Naive thymus-derived CD4-positive, alpha-beta T cell (primary cell): ENCODE measurements at regions not wholly inside any gene's neighbourhood (a gene's known extent, or its start where the extent isn't known, plus 50 kb on each side); places are given as distances from the start of the nearest gene placed in this dataset.

Experiments used
- ATAC-seq: fragments of 150-1000 bp; cut with Tn5 transposase; 2 replicates; pipeline ENCODE4 v1.10.0; 2021; ENCODE audit warnings: mild to moderate bottlenecking, moderate library complexity
- CTCF ChIA-PET: fragments of 350-600 bp; sonication (Branson Sonifier 250); formaldehyde crosslinking; loops from one replicate; lab custom pipeline; 2021; ENCODE audit warnings: antibody characterized with exemption; lab: Charles Lee
- POLR2A ChIA-PET: fragments of 350-600 bp; sonication (Branson Sonifier 250); formaldehyde crosslinking; loops from one replicate; lab custom pipeline; 2021; ENCODE audit warnings: antibody characterized with exemption, inconsistent platforms; lab: Charles Lee
- DNase-seq, 9 donors: peaks; one replicate each; pipeline versions ENCODE4 v3.0.0 to v3.0.0-alpha.2; 2020 to 2022; ENCODE audit warnings: mixed read lengths in 1 of 9
- H3K27ac ChIP-seq: one replicate; pipeline ENCODE4 v1.7.0; 2013; ENCODE audit warnings: mild to moderate bottlenecking, low read depth, low read length, moderate library complexity
- H3K27me3 ChIP-seq, 2 donors: one replicate each; pipeline ENCODE4 v1.7.0; 2013; ENCODE audit warnings: low read length in 2 of 2, mild to moderate bottlenecking in 2 of 2, moderate library complexity in 2 of 2; ENCODE audit not compliant: control insufficient read depth in 2 of 2, insufficient read depth in 2 of 2
- H3K36me3 ChIP-seq, 3 experiments: 1 replicate in 2 of 3; 2 replicates in 1 of 3; pipeline ENCODE4 v1.7.0; 2013; ENCODE audit warnings: low read length in 3 of 3, mild to moderate bottlenecking in 3 of 3, moderate library complexity in 1 of 3; ENCODE audit not compliant: insufficient read depth in 3 of 3, control insufficient read depth in 2 of 3
- H3K4me1 ChIP-seq, 2 donors: one replicate each; pipeline ENCODE4 v1.7.0; 2013; ENCODE audit warnings: low read length in 2 of 2, mild to moderate bottlenecking in 2 of 2, moderate library complexity in 1 of 2; ENCODE audit not compliant: control insufficient read depth in 2 of 2, insufficient read depth in 2 of 2
- H3K4me3 ChIP-seq: 2 replicates; pipeline ENCODE4 v1.7.0; 2013; ENCODE audit warnings: mild to moderate bottlenecking, low read length
- H3K9me3 ChIP-seq, 3 experiments: 1 replicate in 2 of 3; 2 replicates in 1 of 3; pipeline ENCODE4 v1.7.0; 2013; ENCODE audit warnings: low read length in 3 of 3; ENCODE audit not compliant: control insufficient read depth in 2 of 3
- H3K27ac Mint-ChIP-seq, 9 donors: one replicate each; pipeline ENCODE4 v1.8.0; 2020 to 2022; ENCODE audit warnings: mixed read lengths in 9 of 9, mild to moderate bottlenecking in 8 of 9, moderate library complexity in 5 of 9, inconsistent platforms in 2 of 9
- H3K27me3 Mint-ChIP-seq, 5 donors: one replicate each; pipeline ENCODE4 v1.8.0; 2021 to 2022; ENCODE audit warnings: mixed read lengths in 5 of 5, mild to moderate bottlenecking in 1 of 5
- H3K36me3 Mint-ChIP-seq, 5 donors: one replicate each; pipeline ENCODE4 v1.8.0; 2020 to 2022; ENCODE audit warnings: mixed read lengths in 5 of 5, mild to moderate bottlenecking in 3 of 5, inconsistent platforms in 1 of 5
- H3K4me1 Mint-ChIP-seq, 7 donors: one replicate each; pipeline ENCODE4 v1.8.0; 2020 to 2022; ENCODE audit warnings: mixed read lengths in 7 of 7, mild to moderate bottlenecking in 3 of 7, inconsistent platforms in 1 of 7
- H3K4me3 Mint-ChIP-seq, 10 donors: one replicate each; pipeline ENCODE4 v1.8.0; 2020 to 2022; ENCODE audit warnings: mild to moderate bottlenecking in 10 of 10, mixed read lengths in 10 of 10, moderate library complexity in 6 of 10, inconsistent platforms in 2 of 10
- H3K9me3 Mint-ChIP-seq, 11 donors: one replicate each; pipeline ENCODE4 v1.8.0; 2020 to 2022; ENCODE audit warnings: mixed read lengths in 11 of 11, mild to moderate bottlenecking in 4 of 11, inconsistent platforms in 1 of 11, moderate library complexity in 1 of 11
- intact Hi-C, 2 donors: fragments of 100-400 bp; cut with micrococcal nuclease; formaldehyde crosslinking; loops; one replicate each; pipeline ENCODE4 v1.15.1; 2023

- Histone ChIP-seq H3K4me3 (no peak overlapping the region), H3K36me3 (no peaks in the 10 kb centered on the region), H3K27me3 (no peaks in the 10 kb centered on the region), H3K27ac (no peak overlapping the region), H3K9me3 (no peaks in the 10 kb centered on the region), H3K4me1 (no peaks in the 10 kb centered on the region)
- ChIA-PET CTCF (no interaction called here), POLR2A (no interaction called here)
- H3K4me3 Mint-ChIP-seq = no peak overlapping the region
- no peaks in the 10 kb centered on the region for H3K36me3 Mint-ChIP-seq
- DNase-seq = no peak
- no peak overlapping the region for H3K27ac Mint-ChIP-seq
- H3K4me1 Mint-ChIP-seq = peaks cover 0 to 2% (median 0%) of the 10 kb centered on the region in 7 donors
- intact Hi-C loops = no loop called here
- H3K27me3 Mint-ChIP-seq = peaks cover 0 to 14% (median 4%) of the 10 kb centered on the region in 5 donors
- peaks cover 0 to 7% (median 0%) of the 10 kb centered on the region in 11 donors for H3K9me3 Mint-ChIP-seq
- no peak for ATAC-seq
Measured at GRCh38 chr18:56481751-56482150, 156.6 kb downstream of the TXNL1 start.

DNA sequence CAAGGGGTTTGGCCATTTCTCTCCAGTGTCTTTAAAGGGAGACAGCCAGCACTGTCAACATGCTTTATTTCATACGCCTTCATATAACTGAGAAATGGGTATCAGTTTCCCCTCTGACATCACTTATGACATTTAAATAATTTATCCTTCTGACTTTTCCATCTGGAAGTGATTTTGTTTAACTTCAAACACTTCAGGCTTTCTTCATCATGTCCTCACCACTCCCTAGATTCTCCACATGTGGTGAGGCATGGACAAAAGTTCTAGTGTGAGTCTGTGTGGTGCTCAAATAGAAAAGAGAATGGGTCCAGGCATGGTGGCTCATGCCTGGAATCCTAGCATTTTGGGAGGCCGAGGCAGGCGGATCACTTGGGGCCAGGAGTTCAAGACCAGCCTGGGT, 158.6 kb downstream of the TXNL1 start:
- Mint-ChIP-seq H3K36me3 (no peaks in the 10 kb centered on the region), H3K27me3 (peaks cover 0 to 18% (median 4%) of the 10 kb centered on the region in 5 donors), H3K4me3 (no peak overlapping the region), H3K4me1 (peaks cover 0 to 2% (median 0%) of the 10 kb centered on the region in 7 donors), H3K9me3 (peaks cover 0 to 2% (median 0%) of the 10 kb centered on the region in 11 donors), H3K27ac (no peak overlapping the region)
- DNase-seq = no peak
- intact Hi-C loops = no loop called here
- ATAC-seq = no peak
- Histone ChIP-seq H3K36me3 (no peaks in the 10 kb centered on the region), H3K27me3 (no peaks in the 10 kb centered on the region), H3K4me3 (no peak overlapping the region), H3K27ac (no peak overlapping the region), H3K4me1 (no peaks in the 10 kb centered on the region), H3K9me3 (no peaks in the 10 kb centered on the region)
- ChIA-PET CTCF (no interaction called here), POLR2A (no interaction called here)

DNA sequence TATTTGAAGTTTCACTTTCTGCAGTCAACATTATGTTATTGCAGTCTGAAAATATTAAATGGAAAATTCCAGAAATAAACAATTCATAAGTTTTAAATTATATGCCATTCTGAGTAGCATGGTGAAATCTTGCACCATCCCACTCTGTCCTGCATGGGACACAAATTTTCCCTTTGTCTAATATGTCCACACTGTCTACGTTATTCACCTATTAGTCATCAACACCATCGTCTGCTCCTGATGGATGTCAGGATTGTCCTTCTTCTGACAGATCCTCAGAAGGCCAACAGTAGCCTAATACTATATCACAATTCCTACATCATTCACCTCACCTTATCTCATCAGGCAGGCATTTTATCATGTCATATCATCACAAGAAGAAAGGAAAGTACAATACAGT, 163.1 kb downstream of the TXNL1 start:
- Histone ChIP-seq H3K4me3 (no peak overlapping the region), H3K9me3 (no peaks in the 10 kb centered on the region), H3K27me3 (no peaks in the 10 kb centered on the region), H3K4me1 (no peaks in the 10 kb centered on the region), H3K36me3 (no peaks in the 10 kb centered on the region), H3K27ac (no peak overlapping the region)
- ATAC-seq (no peak), DNase-seq (no peak)
- H3K36me3 Mint-ChIP-seq = no peaks in the 10 kb centered on the region
- H3K4me1 Mint-ChIP-seq = no peaks in the 10 kb centered on the region
- H3K9me3 Mint-ChIP-seq = peaks cover 0 to 5% (median 0%) of the 10 kb centered on the region in 11 donors
- ChIA-PET CTCF (no interaction called here), POLR2A (no interaction called here)
- H3K27ac Mint-ChIP-seq = no peak overlapping the region
- H3K27me3 Mint-ChIP-seq = peaks cover 0 to 21% (median 4%) of the 10 kb centered on the region in 5 donors
- no peak overlapping the region for H3K4me3 Mint-ChIP-seq
- intact Hi-C loops = no loop called here

DNA sequence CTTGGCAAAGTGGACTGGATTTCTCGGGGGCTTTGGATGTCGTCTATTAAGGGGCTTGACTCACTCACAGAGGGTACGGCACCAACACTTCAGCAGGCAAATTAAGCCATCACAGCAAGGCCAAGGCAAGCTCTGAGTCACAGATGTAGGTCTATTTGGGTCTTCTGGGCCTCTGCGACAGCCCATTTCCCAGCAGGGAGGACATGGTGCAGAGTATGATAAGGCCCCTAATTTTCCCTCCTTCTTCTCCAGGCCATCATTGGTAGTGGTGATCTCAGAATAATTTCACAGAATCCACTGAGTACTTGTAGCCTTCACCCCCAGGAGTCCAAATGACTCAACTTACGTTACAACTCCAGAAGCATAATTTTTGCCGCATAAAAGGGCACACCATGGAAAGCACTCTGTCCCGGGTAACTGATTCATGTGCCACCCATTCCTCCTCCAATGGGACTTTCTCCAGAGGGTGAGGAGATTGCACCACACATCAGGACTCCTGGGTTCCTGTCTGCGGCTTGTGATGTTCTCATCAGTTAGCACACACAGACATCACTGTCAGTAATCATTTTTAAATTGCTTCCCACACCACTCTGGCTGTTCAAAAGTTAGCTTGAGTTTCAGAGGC, 164.9 kb downstream of the TXNL1 start:
- H3K9me3 Mint-ChIP-seq = peaks cover 0 to 5% (median 0%) of the 10 kb centered on the region in 11 donors

DNA sequence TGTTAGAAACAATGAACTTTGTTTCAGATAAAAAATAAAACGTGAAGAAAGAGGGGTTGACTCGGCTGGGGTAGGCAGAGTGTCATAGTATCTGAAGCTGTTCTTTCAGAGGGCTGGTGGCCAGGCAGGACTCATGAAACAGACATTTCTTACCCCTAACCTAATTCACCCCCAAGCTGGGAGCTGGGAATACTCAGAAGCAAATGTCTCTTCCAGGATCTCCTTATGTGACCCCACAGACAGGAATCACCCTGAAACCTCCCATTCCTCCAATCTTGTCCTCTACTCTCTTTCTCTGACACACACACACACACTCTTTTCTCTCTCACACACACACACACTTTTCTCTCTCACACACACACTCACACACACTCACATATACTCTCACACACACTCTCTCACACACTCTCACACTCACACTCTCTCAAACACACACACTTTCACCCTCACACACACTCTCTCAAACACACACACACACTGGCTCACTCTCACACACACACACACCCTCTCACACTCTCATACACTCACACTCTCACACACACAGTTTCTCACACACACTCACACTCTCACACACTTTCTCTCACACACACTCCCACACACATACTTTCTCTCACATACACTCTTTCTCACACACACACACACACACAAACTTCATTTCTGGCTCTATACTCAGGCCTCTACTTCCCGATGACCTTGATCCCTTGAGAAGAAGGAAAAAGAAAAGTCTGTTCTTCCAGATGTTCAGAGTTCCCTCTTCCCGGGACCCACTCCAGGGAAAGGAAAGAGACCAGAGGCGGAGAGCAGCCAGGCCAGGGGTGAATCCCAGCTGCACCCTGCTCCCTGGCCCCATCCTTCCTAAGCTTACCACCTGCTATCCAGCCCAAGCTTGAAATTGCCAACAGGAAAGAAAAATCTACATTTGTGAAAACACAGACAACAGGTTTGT, 167.7 kb downstream of the TXNL1 start:
- ATAC-seq (no peak), DNase-seq (no peak)
- H3K27ac Mint-ChIP-seq = no peak overlapping the region
- Histone ChIP-seq H3K27me3 (no peaks in the 10 kb centered on the region), H3K4me1 (no peaks in the 10 kb centered on the region), H3K27ac (no peak overlapping the region), H3K4me3 (no peak overlapping the region), H3K9me3 (no peaks in the 10 kb centered on the region), H3K36me3 (no peaks in the 10 kb centered on the region)
- no peaks in the 10 kb centered on the region for H3K4me1 Mint-ChIP-seq
- H3K36me3 Mint-ChIP-seq = no peaks in the 10 kb centered on the region
- ChIA-PET CTCF (no interaction called here), POLR2A (no interaction called here)
- intact Hi-C loops = loop anchor here in 1 of 2 donors (1.0 kb wide), 1 partner anchor 33 kb away; no protein-coding TSS in a partner anchor
- peaks cover 0 to 13% (median 4%) of the 10 kb centered on the region in 5 donors for H3K27me3 Mint-ChIP-seq
- peaks cover 0 to 8% (median 4%) of the 10 kb centered on the region in 11 donors for H3K9me3 Mint-ChIP-seq
- H3K4me3 Mint-ChIP-seq = no peak overlapping the region

More for the DNA sequence above, 164.9 kb downstream of the TXNL1 start:
- no peak overlapping the region for H3K27ac ChIP-seq
- intact Hi-C loops = no loop called here
- no peaks in the 10 kb centered on the region for H3K4me1 ChIP-seq
- Mint-ChIP-seq H3K36me3 (no peaks in the 10 kb centered on the region), H3K27me3 (peaks cover 0 to 13% (median 4%) of the 10 kb centered on the region in 5 donors), H3K27ac (no peak overlapping the region), H3K4me1 (no peaks in the 10 kb centered on the region), H3K4me3 (no peak overlapping the region)
- DNase-seq (no peak), ATAC-seq (no peak)
- H3K4me3 ChIP-seq = no peak overlapping the region
- CTCF ChIA-PET = no interaction called here
- POLR2A ChIA-PET = no interaction called here
- H3K27me3 ChIP-seq = no peaks in the 10 kb centered on the region
- H3K36me3 ChIP-seq = no peaks in the 10 kb centered on the region
- H3K9me3 ChIP-seq = no peaks in the 10 kb centered on the region

GRCh38 chr18:56469582-56469981, 168.8 kb downstream of the TXNL1 start:
- Histone ChIP-seq H3K9me3 (no peaks in the 10 kb centered on the region), H3K4me1 (no peaks in the 10 kb centered on the region), H3K27me3 (no peaks in the 10 kb centered on the region), H3K36me3 (no peaks in the 10 kb centered on the region), H3K27ac (no peak overlapping the region), H3K4me3 (no peak overlapping the region)
- Mint-ChIP-seq H3K4me1 (no peaks in the 10 kb centered on the region), H3K27me3 (peaks cover 0 to 7% (median 4%) of the 10 kb centered on the region in 5 donors), H3K4me3 (no peak overlapping the region), H3K27ac (no peak overlapping the region), H3K36me3 (no peaks in the 10 kb centered on the region), H3K9me3 (peaks cover 0 to 16% (median 8%) of the 10 kb centered on the region in 11 donors)
- CTCF ChIA-PET = no interaction called here
- POLR2A ChIA-PET = no interaction called here
- no peak for DNase-seq
- intact Hi-C loops = no loop called here
- no peak for ATAC-seq
